ENCODE measurements at regions not wholly inside any gene's neighbourhood (a gene's known extent, or its start where the extent isn't known, plus 50 kb on each side); places are given as distances from the start of the nearest gene placed in this dataset.

DNA sequence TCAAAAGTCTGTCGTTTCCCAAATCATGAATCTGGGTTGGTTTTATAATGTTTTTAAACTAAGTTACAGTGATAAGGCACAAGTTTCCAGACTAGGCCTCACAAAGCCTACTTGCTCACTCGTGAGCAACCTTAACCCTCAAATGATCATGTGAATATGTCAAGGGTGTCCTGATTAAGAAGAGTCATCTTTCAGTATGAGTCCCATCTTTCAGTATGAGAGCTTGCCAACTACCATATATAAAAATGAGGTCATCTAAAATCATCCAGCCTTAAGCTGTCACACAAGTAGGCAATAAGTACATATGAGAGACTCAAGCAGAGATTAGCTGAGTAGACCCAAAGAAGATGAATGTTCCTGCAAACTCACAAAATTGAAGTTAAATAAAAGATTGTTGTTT, 668.4 kb upstream of the FAM174A start:
- TF ChIP-seq, protein P1, sequence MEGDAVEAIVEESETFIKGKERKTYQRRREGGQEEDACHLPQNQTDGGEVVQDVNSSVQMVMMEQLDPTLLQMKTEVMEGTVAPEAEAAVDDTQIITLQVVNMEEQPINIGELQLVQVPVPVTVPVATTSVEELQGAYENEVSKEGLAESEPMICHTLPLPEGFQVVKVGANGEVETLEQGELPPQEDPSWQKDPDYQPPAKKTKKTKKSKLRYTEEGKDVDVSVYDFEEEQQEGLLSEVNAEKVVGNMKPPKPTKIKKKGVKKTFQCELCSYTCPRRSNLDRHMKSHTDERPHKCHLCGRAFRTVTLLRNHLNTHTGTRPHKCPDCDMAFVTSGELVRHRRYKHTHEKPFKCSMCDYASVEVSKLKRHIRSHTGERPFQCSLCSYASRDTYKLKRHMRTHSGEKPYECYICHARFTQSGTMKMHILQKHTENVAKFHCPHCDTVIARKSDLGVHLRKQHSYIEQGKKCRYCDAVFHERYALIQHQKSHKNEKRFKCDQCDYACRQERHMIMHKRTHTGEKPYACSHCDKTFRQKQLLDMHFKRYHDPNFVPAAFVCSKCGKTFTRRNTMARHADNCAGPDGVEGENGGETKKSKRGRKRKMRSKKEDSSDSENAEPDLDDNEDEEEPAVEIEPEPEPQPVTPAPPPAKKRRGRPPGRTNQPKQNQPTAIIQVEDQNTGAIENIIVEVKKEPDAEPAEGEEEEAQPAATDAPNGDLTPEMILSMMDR (IDR thresholded peaks at IDR 0.05) = no peak
- no peak overlapping the region for H3K27ac ChIP-seq
- H3K4me1 ChIP-seq = no peaks in the 10 kb centered on the region
- H3K27me3 ChIP-seq = no peaks in the 10 kb centered on the region
- no peak overlapping the region for H3K4me3 ChIP-seq
- no peaks in the 10 kb centered on the region for H3K36me3 ChIP-seq
- DNase-seq (ENCODE audit: low spot score) = no peak
- H3K9me3 ChIP-seq = no peaks in the 10 kb centered on the region

DNA sequence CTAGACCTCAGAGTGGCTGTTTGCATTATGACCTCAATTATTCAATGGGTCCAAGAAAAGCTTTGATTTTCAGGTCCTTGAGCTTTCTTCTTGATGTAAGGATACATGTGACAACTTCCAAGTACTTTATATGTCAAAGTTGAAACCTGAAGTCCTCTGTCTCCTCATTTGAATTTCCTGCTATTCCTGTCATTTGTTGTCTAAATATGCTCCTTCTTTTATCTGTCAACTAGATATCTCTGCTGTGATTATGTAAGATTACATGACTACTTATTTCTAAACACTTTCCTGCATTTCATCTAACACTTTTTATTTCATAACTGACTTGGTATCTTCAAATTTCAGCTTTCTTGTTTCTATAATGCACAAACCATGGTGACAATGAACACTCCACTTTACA, 670.0 kb upstream of the FAM174A start:
- Histone ChIP-seq H3K9me3 (no peaks in the 10 kb centered on the region), H3K27me3 (no peaks in the 10 kb centered on the region), H3K4me3 (no peak overlapping the region), H3K27ac (no peak overlapping the region), H3K36me3 (no peaks in the 10 kb centered on the region), H3K4me1 (no peaks in the 10 kb centered on the region)
- TF ChIP-seq, protein P1 (IDR thresholded peaks at IDR 0.05) = no peak
- DNase-seq (ENCODE audit: low spot score) = no peak

DNA sequence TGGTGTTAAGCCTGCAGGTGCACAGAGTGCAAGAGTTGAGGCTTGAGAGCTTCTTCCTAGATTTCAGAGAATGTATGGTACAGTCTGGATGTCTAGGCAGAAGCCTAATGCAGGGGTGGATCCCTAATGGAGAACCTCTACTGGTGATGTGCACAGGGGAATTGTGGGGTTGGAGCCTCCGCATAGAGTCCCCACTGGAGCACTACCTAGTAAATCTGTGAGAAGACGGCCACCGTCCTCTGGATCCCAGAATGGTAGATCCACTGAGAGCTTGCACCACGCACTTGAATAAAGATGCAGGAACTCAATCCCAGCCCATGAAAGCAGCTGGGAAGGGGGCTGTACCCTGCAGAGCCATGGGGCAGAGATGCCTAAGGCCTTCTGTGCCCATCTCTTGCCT, 699.4 kb upstream of the FAM174A start:
- Histone ChIP-seq H3K27ac (no peak overlapping the region), H3K36me3 (no peaks in the 10 kb centered on the region), H3K9me3 (no peaks in the 10 kb centered on the region), H3K4me3 (no peak overlapping the region), H3K4me1 (no peaks in the 10 kb centered on the region), H3K27me3 (no peaks in the 10 kb centered on the region)
- no peak for DNase-seq (ENCODE audit: low spot score)
- TF ChIP-seq, protein P1 (IDR thresholded peaks at IDR 0.05) = no peak

DNA sequence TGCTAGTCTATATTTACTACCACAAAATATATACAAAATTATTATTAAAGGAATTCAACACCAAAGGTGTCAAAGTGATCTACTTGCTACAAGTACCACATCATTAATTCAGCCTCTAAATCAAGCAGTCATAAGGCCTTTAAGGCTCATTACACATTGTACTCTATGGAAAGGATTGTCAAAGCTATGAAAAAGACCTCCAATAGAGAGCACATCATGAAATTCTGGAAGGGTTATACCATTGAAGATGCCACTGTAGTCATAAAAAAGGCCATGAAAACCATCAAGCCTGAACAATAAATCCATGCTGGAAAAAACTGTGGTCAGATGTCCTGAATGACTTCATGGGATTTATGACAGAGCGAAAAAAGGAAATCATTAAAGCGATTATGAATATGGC, 708.0 kb upstream of the FAM174A start:
- Histone ChIP-seq H3K9me3 (no peaks in the 10 kb centered on the region), H3K4me3 (no peak overlapping the region), H3K27ac (no peak overlapping the region), H3K4me1 (no peaks in the 10 kb centered on the region), H3K27me3 (no peaks in the 10 kb centered on the region), H3K36me3 (no peaks in the 10 kb centered on the region)
- TF ChIP-seq, protein P1 (IDR thresholded peaks at IDR 0.05) = no peak
- no peak for DNase-seq (ENCODE audit: low spot score)

DNA sequence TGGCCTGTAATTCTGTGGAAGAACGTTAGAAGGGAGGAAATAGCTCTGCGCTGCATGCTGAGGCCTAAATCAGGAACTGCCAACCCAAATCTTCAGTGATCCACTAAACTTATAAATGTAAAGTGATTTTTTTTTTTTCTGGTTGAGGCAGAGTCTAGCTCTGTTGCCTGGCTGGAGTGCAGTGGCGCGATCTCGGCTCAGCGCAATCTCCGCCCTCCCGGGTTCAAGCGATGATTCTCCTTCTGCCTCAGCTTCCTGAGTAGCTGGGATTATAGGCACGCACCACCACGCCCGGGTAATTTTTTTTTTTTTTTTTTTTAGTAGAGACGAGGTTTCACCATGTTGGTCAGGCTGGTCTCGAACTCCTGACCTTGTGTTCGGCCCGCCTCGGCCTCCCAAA, 717.4 kb upstream of the FAM174A start:
- H3K4me1 ChIP-seq = no peaks in the 10 kb centered on the region
- H3K27me3 ChIP-seq = no peaks in the 10 kb centered on the region
- TF ChIP-seq, protein P1 (IDR thresholded peaks at IDR 0.05) = no peak
- no peak overlapping the region for H3K4me3 ChIP-seq
- no peaks in the 10 kb centered on the region for H3K36me3 ChIP-seq
- no peak overlapping the region for H3K27ac ChIP-seq
- DNase-seq (ENCODE audit: low spot score) = no peak
- H3K9me3 ChIP-seq = no peaks in the 10 kb centered on the region

DNA sequence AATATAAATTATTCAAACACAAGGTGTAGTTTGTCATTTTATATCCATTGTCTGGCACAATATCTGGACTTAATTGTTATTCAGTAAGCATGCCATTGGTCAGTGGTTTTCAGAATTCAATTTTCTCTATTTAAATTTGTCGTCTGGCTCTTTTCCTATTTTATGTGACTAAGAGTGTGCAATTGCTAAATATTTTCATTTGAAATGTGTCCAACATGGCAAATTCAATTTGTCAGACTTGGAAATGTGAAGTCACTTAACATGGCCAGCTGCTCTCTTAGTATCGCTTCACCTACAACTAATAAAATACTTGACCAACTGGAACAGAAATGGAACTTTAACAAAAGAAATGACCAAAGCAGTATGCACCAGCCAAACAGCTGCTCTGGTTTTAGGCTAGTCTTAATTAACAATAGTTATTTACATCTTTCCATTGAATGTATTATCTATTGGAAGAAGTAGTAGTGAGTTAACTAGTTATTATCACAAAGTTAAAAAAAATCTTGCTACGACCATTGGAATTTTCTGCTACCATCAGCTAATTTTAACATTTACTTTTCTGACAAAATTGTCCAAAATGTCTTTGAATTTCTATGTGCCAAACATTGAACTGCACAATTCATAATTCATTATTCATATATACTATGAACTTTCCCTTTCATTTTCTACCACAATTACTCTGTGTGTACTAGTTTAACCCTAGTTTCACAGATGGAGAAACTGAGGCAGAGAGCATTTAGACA, 720.7 kb upstream of the FAM174A start:
- no peaks in the 10 kb centered on the region for H3K27me3 ChIP-seq
- DNase-seq (ENCODE audit: low spot score) = no peak
- no peak overlapping the region for H3K27ac ChIP-seq
- TF ChIP-seq, protein P1 (IDR thresholded peaks at IDR 0.05) = no peak
- H3K9me3 ChIP-seq = no peaks in the 10 kb centered on the region
- H3K4me3 ChIP-seq = no peak overlapping the region
- H3K4me1 ChIP-seq = no peaks in the 10 kb centered on the region
- H3K36me3 ChIP-seq = no peaks in the 10 kb centered on the region

Measured in right atrium auricular region (tissue), 2 donors.